BJ (cell line): ENCODE measurements at regions not wholly inside any gene's neighbourhood (a gene's known extent, or its start where the extent isn't known, plus 50 kb on each side); places are given as distances from the start of the nearest gene placed in this dataset.

ENCODE experiments used
- CTCF ChIA-PET: fragments of 350-600 bp; formaldehyde crosslinking; extraction: SDS; loops from one replicate; lab custom pipeline; 2021; ENCODE audit warnings: antibody characterized with exemption, inconsistent platforms; lab: Yijun Ruan, JAX
- POLR2A ChIA-PET: fragments of 300-600 bp; sonication (Branson Sonifier 250); formaldehyde crosslinking; extraction: SDS; loops from one replicate; lab custom pipeline; 2021; ENCODE audit warnings: antibody characterized with exemption; lab: Charles Lee
- DNase-seq: peaks from one replicate; pipeline ENCODE4 v3.0.0-alpha.2; 2011; ENCODE audit warnings: low read depth
- H3K27me3 ChIP-seq: 2 replicates; pipeline ENCODE4 v1.6.0; 2011; ENCODE audit warnings: low read length; ENCODE audit not compliant: control insufficient read depth, insufficient read depth
- H3K36me3 ChIP-seq: 2 replicates; pipeline ENCODE4 v1.5.1; 2011; ENCODE audit warnings: low read length; ENCODE audit not compliant: control insufficient read depth, insufficient read depth
- H3K4me3 ChIP-seq: 2 replicates; pipeline ENCODE4 v1.5.1; 2011; ENCODE audit warnings: low read depth, mild to moderate bottlenecking, control low read depth, low read length
- TF ChIP-seq, protein P1 (sequence below): IDR thresholded peaks from 2 replicates; pipeline ENCODE4 v1.5.1; 2011; ENCODE audit warnings: low read depth, mild to moderate bottlenecking, control low read depth, inconsistent platforms, low read length, moderate library complexity; ENCODE audit not compliant: insufficient read depth

DNA sequence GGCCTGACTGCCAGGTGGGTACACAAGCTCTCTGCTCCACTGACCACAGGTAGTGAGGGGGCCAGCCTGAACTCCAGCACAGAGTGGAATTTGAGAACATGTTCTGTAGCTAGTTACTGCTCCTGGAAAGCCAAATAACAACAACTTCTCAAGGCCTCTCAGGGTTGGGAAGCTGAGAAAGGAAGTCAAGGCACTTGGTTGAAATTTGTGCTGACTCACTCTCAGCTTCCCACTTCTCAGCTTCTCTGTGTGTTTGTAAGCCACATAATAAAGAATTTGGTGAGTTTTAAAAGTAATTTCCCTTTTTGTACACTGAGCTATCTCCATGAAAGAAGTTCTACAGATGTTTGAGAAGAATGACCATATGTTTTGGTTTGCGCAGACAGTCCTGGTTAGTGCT, 234.9 kb downstream of the KTN1 start:
- Histone ChIP-seq H3K4me3 (no peak overlapping the region), H3K36me3 (no peaks in the 10 kb centered on the region), H3K27me3 (no peaks in the 10 kb centered on the region; the same call in 1 of the 2 replicates)
- DNase-seq: no peak
- ChIA-PET POLR2A (no interaction called here), CTCF (no interaction called here)
- TF ChIP-seq, protein P1, sequence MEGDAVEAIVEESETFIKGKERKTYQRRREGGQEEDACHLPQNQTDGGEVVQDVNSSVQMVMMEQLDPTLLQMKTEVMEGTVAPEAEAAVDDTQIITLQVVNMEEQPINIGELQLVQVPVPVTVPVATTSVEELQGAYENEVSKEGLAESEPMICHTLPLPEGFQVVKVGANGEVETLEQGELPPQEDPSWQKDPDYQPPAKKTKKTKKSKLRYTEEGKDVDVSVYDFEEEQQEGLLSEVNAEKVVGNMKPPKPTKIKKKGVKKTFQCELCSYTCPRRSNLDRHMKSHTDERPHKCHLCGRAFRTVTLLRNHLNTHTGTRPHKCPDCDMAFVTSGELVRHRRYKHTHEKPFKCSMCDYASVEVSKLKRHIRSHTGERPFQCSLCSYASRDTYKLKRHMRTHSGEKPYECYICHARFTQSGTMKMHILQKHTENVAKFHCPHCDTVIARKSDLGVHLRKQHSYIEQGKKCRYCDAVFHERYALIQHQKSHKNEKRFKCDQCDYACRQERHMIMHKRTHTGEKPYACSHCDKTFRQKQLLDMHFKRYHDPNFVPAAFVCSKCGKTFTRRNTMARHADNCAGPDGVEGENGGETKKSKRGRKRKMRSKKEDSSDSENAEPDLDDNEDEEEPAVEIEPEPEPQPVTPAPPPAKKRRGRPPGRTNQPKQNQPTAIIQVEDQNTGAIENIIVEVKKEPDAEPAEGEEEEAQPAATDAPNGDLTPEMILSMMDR: no peak

DNA sequence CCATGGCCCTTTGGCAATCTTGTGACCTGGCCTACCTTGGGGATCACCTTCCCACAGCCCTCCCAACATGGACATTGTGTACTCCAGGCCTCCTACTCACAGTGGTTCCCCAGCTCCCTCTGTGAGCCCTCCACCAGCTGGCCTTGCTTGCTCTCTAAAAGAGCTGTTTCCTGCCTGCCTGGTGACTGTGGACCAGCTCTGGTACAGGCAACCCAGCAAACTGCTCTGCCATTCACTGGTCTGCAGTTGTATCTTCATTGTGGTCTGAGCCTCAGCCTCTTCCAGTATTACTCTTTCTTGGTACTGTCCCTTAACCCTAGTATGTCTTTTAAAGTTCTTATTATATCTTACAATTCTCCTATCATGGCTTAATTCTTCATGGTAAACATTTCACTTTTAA, 236.2 kb downstream of the KTN1 start:
- Histone ChIP-seq H3K27me3 (no peaks in the 10 kb centered on the region; the same call in 1 of the 2 replicates), H3K4me3 (no peak overlapping the region), H3K36me3 (no peaks in the 10 kb centered on the region)
- ChIA-PET CTCF (no interaction called here), POLR2A (no interaction called here)
- no peak for DNase-seq
- TF ChIP-seq, protein P1: no peak

DNA sequence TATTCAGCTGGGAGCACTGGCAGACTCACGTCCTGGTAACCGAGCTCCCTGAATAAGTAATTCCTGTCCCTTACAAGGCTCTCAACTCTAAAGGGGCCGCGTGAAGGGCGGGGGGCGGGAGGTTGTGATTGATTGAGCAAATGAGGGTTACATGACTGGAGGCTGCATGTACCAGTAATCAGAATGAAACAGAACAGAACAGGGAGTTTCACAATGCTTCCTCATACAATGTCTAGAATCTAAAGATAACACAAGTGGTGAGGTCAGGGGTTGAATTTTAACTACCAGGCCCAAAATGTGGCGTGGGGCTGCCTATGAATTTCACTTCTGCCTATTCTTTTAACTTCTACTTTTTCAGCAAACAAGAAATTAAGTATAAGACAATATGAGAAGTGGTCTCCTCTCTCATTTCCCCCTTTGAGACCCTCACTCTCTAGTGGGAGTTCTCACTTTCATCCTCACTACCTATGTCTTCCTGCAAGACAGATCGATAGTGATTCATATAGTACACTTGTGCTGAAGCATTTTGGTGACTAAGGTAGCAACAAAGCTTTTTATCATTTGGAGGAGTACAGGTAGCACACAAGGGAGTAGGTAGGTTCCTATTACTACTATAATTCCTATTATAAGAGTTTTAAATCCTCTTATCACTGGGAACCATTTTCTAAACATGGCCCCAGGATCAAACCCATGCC, 239.8 kb downstream of the KTN1 start:
- no peaks in the 10 kb centered on the region for H3K36me3 ChIP-seq
- CTCF ChIA-PET: no interaction called here
- no peaks in the 10 kb centered on the region; the same call in 1 of the 2 replicates for H3K27me3 ChIP-seq
- POLR2A ChIA-PET: no interaction called here
- H3K4me3 ChIP-seq: no peak overlapping the region
- DNase-seq: no peak
- TF ChIP-seq, protein P1: no peak

DNA sequence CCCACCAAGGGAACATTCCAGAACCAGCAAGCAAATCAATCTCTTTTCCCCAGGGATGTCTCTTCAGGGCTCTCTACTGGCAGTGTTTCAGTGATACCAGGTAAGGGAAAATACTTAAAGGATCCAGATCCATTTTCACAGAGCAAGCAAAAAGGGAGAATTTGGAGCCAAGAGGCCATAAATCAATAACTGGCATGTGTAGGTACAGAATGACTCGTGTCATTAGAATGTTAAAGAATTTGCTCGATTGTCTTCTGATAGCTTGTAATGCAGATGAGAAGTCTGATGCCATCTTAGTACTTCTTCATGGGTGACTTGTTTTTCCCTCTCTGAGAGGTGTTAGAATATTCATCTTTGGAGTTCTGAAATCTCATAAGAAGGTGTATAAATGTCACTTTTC, 242.9 kb downstream of the KTN1 start:
- TF ChIP-seq, protein P1: no peak
- Histone ChIP-seq H3K27me3 (peaks cover 1% of the 10 kb centered on the region; the same call in 1 of the 2 replicates), H3K4me3 (no peak overlapping the region), H3K36me3 (no peaks in the 10 kb centered on the region)
- DNase-seq: no peak
- ChIA-PET POLR2A (no interaction called here), CTCF (no interaction called here)

DNA sequence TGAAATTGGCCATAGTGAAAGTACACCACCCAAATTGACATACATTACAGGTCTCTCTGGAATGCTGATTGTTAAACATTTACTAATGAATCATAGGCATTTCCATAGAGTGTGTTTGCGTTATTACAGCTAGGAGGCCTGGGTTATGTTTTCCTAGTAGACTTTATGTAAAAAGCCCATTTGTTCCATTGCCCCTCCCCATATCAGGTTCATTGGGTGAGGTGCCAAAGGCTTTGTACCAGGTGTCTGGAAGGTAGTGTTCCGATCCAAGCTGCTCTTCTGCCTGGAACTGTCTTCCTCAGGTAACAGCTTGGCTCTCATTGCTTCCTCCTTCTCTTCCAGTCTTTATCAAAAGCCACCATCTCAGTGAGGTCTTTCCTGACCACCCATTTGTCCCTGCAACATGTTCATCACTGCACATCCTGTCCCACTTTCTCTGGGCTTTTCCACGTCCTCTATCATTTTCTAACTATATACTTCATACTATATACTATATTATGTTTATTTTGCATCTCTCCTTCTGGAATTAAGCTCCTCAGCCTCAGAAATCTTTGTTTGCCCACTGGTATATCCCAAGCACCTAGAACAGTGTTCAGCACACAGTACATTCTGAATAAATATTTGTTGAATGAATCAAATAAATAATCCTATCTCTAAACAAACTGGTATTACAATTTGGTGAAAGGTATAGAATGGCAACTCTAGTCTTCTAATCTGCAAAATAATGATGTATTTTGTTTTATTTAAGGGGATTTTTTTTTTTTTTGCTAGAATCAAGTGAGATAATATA, 252.3 kb downstream of the KTN1 start:
- no peak for DNase-seq
- POLR2A ChIA-PET: no interaction called here

More for the DNA sequence above, 252.3 kb downstream of the KTN1 start:
- Histone ChIP-seq H3K4me3 (no peak overlapping the region), H3K36me3 (no peaks in the 10 kb centered on the region), H3K27me3 (0 out of 2 replicates have a peak, but pooled peaks cover 1% of the 10 kb centered on the region)
- TF ChIP-seq, protein P1: no peak
- CTCF ChIA-PET: interaction anchor here (0.9 kb wide), 1 partner anchor 10 kb away, joined by 3 read pairs; no protein-coding TSS in a partner anchor
